ENCODE measurements at regions not wholly inside any gene's neighbourhood (a gene's known extent, or its start where the extent isn't known, plus 50 kb on each side); places are given as distances from the start of the nearest gene placed in this dataset.
"Not testable (repeated sequence)": the region's sequence is repeated elsewhere in the genome, so short reads cannot be mapped to it uniquely, and the experiment has no call there.

DNA sequence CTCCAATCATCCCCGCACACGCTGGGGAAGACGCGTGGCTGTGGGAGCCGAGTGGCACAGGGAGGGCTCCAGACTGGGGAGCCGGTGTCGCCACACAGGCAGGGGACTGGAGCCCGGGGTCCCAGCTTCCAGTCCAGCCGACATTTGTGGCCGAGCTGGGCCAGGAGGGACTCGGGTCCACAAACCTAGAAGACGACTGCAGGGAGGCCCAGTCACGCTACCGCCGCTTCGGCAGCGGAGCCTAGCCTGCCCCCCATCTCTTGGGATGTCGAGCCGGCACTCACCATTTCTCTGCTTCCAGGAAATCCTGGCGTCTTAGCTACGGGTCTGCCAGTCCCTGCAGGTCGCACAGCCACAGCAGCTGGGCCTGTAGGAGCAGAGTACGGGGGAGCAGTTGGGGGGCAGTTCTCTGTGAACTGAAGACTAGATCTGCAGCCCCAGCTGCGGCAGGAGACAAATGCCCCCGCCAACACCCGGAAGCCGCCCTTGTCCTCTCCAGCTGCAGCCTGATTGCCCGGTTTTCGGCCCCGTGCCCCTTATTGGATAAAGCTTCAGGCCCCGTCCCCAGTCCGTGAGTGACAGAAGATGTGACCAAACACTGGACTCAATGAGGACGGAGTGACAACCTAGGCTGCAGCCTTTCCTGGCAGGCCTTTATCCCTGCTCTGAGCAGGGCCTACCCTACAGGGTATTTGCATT, 270.7 kb downstream of the ZNF33B start:
- Histone ChIP-seq H3K4me1 (ENCODE audit: control insufficient read depth, insufficient read depth, low read length) (no peaks in the 10 kb centered on the region), H3K9me3 (ENCODE audit: control insufficient read depth, insufficient read depth, low read length) (peaks cover 83% of the 10 kb centered on the region), H3K36me3 (ENCODE audit: control insufficient read depth, insufficient read depth, low read length) (no peaks in the 10 kb centered on the region), H3K9ac (ENCODE audit: low read depth, low read length) (no peak overlapping the region), H3K27ac (ENCODE audit: low read depth, low read length) (no peak overlapping the region), H3K4me3 (ENCODE audit: low read depth, low read length) (peak overlapping the region; percentile 48), H3K27me3 (ENCODE audit: control insufficient read depth, insufficient read depth, low read length) (no peaks in the 10 kb centered on the region)

GRCh38 chr10:42351745-42352144, 286.6 kb downstream of the ZNF33B start:
- Histone ChIP-seq H3K36me3 (ENCODE audit: control insufficient read depth, insufficient read depth, low read length) (no peaks in the 10 kb centered on the region), H3K9ac (ENCODE audit: low read depth, low read length) (no peak overlapping the region), H3K9me3 (ENCODE audit: control insufficient read depth, insufficient read depth, low read length) (peaks cover 33% of the 10 kb centered on the region), H3K27ac (ENCODE audit: low read depth, low read length) (no peak overlapping the region), H3K27me3 (ENCODE audit: control insufficient read depth, insufficient read depth, low read length) (no peaks in the 10 kb centered on the region), H3K4me1 (ENCODE audit: control insufficient read depth, insufficient read depth, low read length) (no peaks in the 10 kb centered on the region), H3K4me3 (ENCODE audit: low read depth, low read length) (no peak overlapping the region)

- H3K27me3 ChIP-seq (ENCODE audit: control insufficient read depth, insufficient read depth, low read length); H3K4me3 ChIP-seq (ENCODE audit: low read depth, low read length); H3K9ac ChIP-seq (ENCODE audit: low read depth, low read length); H3K36me3 ChIP-seq (ENCODE audit: control insufficient read depth, insufficient read depth, low read length); H3K4me1 ChIP-seq (ENCODE audit: control insufficient read depth, insufficient read depth, low read length); H3K27ac ChIP-seq (ENCODE audit: low read depth, low read length): not testable (repeated sequence)
- H3K9me3 ChIP-seq (ENCODE audit: control insufficient read depth, insufficient read depth, low read length), result peaks cover 66% of the 10 kb centered on the region
Observed at GRCh38 chr10:42336593-42337337, 301.6 kb downstream of the ZNF33B start.

- not testable (repeated sequence) for H3K4me1 ChIP-seq (ENCODE audit: control insufficient read depth, insufficient read depth, low read length); H3K4me3 ChIP-seq (ENCODE audit: low read depth, low read length); H3K36me3 ChIP-seq (ENCODE audit: control insufficient read depth, insufficient read depth, low read length); H3K9ac ChIP-seq (ENCODE audit: low read depth, low read length); H3K27me3 ChIP-seq (ENCODE audit: control insufficient read depth, insufficient read depth, low read length); H3K27ac ChIP-seq (ENCODE audit: low read depth, low read length)
- peaks cover 66% of the 10 kb centered on the region for H3K9me3 ChIP-seq (ENCODE audit: control insufficient read depth, insufficient read depth, low read length)
Observed at GRCh38 chr10:42335653-42336296, 302.6 kb downstream of the ZNF33B start.

GRCh38 chr10:42304341-42304740, 334.0 kb downstream of the ZNF33B start:
- Histone ChIP-seq H3K9ac (ENCODE audit: low read depth, low read length) (no peak overlapping the region), H3K27ac (ENCODE audit: low read depth, low read length) (no peak overlapping the region), H3K4me3 (ENCODE audit: low read depth, low read length) (peak overlapping the region; percentile 40; the same call in 1 of the 2 replicates), H3K27me3 (ENCODE audit: control insufficient read depth, insufficient read depth, low read length) (no peaks in the 10 kb centered on the region), H3K4me1 (ENCODE audit: control insufficient read depth, insufficient read depth, low read length) (no peaks in the 10 kb centered on the region), H3K9me3 (ENCODE audit: control insufficient read depth, insufficient read depth, low read length) (peaks cover 98% of the 10 kb centered on the region), H3K36me3 (ENCODE audit: control insufficient read depth, insufficient read depth, low read length) (no peaks in the 10 kb centered on the region)

- not testable (repeated sequence) for H3K4me3 ChIP-seq (ENCODE audit: low read depth, low read length); H3K36me3 ChIP-seq (ENCODE audit: control insufficient read depth, insufficient read depth, low read length); H3K27me3 ChIP-seq (ENCODE audit: control insufficient read depth, insufficient read depth, low read length); H3K4me1 ChIP-seq (ENCODE audit: control insufficient read depth, insufficient read depth, low read length); H3K9me3 ChIP-seq (ENCODE audit: control insufficient read depth, insufficient read depth, low read length); H3K27ac ChIP-seq (ENCODE audit: low read depth, low read length); H3K9ac ChIP-seq (ENCODE audit: low read depth, low read length)
Observed at GRCh38 chr10:42281896-42282295, 356.5 kb downstream of the ZNF33B start.

- H3K27me3 ChIP-seq (ENCODE audit: control insufficient read depth, insufficient read depth, low read length); H3K4me1 ChIP-seq (ENCODE audit: control insufficient read depth, insufficient read depth, low read length); H3K4me3 ChIP-seq (ENCODE audit: low read depth, low read length); H3K9ac ChIP-seq (ENCODE audit: low read depth, low read length); H3K27ac ChIP-seq (ENCODE audit: low read depth, low read length); H3K36me3 ChIP-seq (ENCODE audit: control insufficient read depth, insufficient read depth, low read length): not testable (repeated sequence)
- peaks cover 13% of the 10 kb centered on the region; the same call in 1 of the 2 replicates for H3K9me3 ChIP-seq (ENCODE audit: control insufficient read depth, insufficient read depth, low read length)
Observed at GRCh38 chr10:42269788-42270187, 368.6 kb downstream of the ZNF33B start.

GRCh38 chr10:42263259-42263658, 375.1 kb downstream of the ZNF33B start:
- not testable (repeated sequence) for H3K9ac ChIP-seq (ENCODE audit: low read depth, low read length); H3K4me1 ChIP-seq (ENCODE audit: control insufficient read depth, insufficient read depth, low read length); H3K27me3 ChIP-seq (ENCODE audit: control insufficient read depth, insufficient read depth, low read length); H3K4me3 ChIP-seq (ENCODE audit: low read depth, low read length); H3K36me3 ChIP-seq (ENCODE audit: control insufficient read depth, insufficient read depth, low read length); H3K9me3 ChIP-seq (ENCODE audit: control insufficient read depth, insufficient read depth, low read length); H3K27ac ChIP-seq (ENCODE audit: low read depth, low read length)

- H3K27ac ChIP-seq (ENCODE audit: low read depth, low read length); H3K4me1 ChIP-seq (ENCODE audit: control insufficient read depth, insufficient read depth, low read length); H3K9me3 ChIP-seq (ENCODE audit: control insufficient read depth, insufficient read depth, low read length); H3K27me3 ChIP-seq (ENCODE audit: control insufficient read depth, insufficient read depth, low read length); H3K9ac ChIP-seq (ENCODE audit: low read depth, low read length); H3K4me3 ChIP-seq (ENCODE audit: low read depth, low read length); H3K36me3 ChIP-seq (ENCODE audit: control insufficient read depth, insufficient read depth, low read length): not testable (repeated sequence)
Observed at GRCh38 chr10:42243002-42243401, 395.4 kb downstream of the ZNF33B start.

GRCh38 chr10:42242135-42242805, 396.1 kb downstream of the ZNF33B start:
- Histone ChIP-seq H3K4me3 (ENCODE audit: low read depth, low read length) (no peak overlapping the region), H3K27me3 (ENCODE audit: control insufficient read depth, insufficient read depth, low read length) (no peaks in the 10 kb centered on the region), H3K9ac (ENCODE audit: low read depth, low read length) (no peak overlapping the region), H3K27ac (ENCODE audit: low read depth, low read length) (no peak overlapping the region), H3K36me3 (ENCODE audit: control insufficient read depth, insufficient read depth, low read length) (no peaks in the 10 kb centered on the region), H3K4me1 (ENCODE audit: control insufficient read depth, insufficient read depth, low read length) (no peaks in the 10 kb centered on the region), H3K9me3 (ENCODE audit: control insufficient read depth, insufficient read depth, low read length) (peaks cover 7% of the 10 kb centered on the region)

DNA sequence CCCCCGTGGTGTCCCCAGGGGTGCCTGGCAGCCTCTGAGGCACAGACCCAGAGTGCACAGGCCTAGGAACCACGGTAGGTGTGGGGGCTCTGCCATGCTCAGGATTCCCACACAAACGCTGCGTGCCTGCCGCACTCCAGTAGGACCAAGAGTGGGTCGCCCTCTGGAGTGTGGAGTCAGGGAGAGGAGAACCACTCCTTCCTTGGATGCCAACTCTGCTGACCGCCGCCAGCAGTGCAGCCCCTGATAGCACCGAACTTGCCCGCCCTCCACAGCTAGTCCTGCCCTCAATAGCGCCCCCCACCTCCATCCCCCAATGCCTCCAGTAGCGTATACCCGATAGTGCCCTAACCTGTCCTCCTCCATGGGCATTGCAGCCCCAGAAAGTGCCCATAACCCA, 402.0 kb downstream of the ZNF33B start:
- H3K36me3 ChIP-seq (ENCODE audit: control insufficient read depth, insufficient read depth, low read length); H3K4me3 ChIP-seq (ENCODE audit: low read depth, low read length); H3K27ac ChIP-seq (ENCODE audit: low read depth, low read length); H3K27me3 ChIP-seq (ENCODE audit: control insufficient read depth, insufficient read depth, low read length); H3K4me1 ChIP-seq (ENCODE audit: control insufficient read depth, insufficient read depth, low read length); H3K9ac ChIP-seq (ENCODE audit: low read depth, low read length): not testable (repeated sequence)
- H3K9me3 ChIP-seq (ENCODE audit: control insufficient read depth, insufficient read depth, low read length), result peaks cover 10% of the 10 kb centered on the region; the same call in 1 of the 2 replicates
